ENCODE measurements at regions not wholly inside any gene's neighbourhood (a gene's known extent, or its start where the extent isn't known, plus 50 kb on each side); places are given as distances from the start of the nearest gene placed in this dataset.

DNA sequence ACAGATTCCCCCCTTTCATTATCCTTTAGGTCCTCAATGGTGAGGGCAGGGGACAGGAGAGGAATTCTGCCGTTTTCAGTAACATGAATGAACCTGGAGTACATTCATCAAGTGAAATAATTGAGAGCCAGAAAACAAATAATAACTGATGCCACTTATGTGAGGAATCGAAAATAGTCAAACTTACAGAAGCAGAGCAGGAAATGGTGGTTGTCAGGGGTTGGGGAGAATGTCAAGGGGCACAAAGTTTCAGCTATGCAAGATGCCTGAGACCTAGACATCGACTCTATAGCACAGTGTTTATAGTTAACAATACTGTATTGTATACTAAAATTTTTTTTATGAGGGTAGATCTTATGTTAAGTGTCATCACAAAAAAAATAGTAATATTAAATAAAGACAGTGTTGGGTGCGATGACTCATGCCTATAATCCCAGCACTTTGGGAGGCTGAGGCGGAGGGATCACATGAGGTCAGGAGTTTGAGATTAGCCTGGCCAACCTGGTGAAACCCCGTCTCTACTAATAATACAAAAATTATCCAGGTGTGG is 1219.8 kb downstream of the GATA3 start:
- Histone ChIP-seq H3K27ac (ENCODE audit: low read depth in 2 of 2, low read length in 2 of 2) (no peak overlapping the region), H3K4me3 (ENCODE audit: low read length in 3 of 3) (no peak overlapping the region), H3K36me3 (ENCODE audit: control insufficient read depth in 2 of 3, insufficient read depth in 3 of 3, low read length in 3 of 3) (no peaks in the 10 kb centered on the region), H3K9me3 (ENCODE audit: control insufficient read depth in 2 of 3, insufficient read depth in 1 of 3, low read length in 3 of 3) (no peaks in the 10 kb centered on the region), H3K9ac (ENCODE audit: low read length in 3 of 3) (no peak overlapping the region), H3K4me1 (ENCODE audit: control insufficient read depth in 2 of 3, insufficient read depth in 2 of 3, low read depth in 1 of 3, low read length in 3 of 3) (no peaks in the 10 kb centered on the region), H3K27me3 (ENCODE audit: control insufficient read depth, insufficient read depth, low read length) (no peaks in the 10 kb centered on the region)
- FAIRE-seq = no peak
- TF ChIP-seq, protein P1, sequence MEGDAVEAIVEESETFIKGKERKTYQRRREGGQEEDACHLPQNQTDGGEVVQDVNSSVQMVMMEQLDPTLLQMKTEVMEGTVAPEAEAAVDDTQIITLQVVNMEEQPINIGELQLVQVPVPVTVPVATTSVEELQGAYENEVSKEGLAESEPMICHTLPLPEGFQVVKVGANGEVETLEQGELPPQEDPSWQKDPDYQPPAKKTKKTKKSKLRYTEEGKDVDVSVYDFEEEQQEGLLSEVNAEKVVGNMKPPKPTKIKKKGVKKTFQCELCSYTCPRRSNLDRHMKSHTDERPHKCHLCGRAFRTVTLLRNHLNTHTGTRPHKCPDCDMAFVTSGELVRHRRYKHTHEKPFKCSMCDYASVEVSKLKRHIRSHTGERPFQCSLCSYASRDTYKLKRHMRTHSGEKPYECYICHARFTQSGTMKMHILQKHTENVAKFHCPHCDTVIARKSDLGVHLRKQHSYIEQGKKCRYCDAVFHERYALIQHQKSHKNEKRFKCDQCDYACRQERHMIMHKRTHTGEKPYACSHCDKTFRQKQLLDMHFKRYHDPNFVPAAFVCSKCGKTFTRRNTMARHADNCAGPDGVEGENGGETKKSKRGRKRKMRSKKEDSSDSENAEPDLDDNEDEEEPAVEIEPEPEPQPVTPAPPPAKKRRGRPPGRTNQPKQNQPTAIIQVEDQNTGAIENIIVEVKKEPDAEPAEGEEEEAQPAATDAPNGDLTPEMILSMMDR (IDR thresholded peaks at IDR 0.05; ENCODE audit: borderline replicate concordance, extremely low read depth, insufficient read depth) = no peak
- no peak for DNase-seq
- intact Hi-C loops (cut with DNase I) = no loop called here

DNA sequence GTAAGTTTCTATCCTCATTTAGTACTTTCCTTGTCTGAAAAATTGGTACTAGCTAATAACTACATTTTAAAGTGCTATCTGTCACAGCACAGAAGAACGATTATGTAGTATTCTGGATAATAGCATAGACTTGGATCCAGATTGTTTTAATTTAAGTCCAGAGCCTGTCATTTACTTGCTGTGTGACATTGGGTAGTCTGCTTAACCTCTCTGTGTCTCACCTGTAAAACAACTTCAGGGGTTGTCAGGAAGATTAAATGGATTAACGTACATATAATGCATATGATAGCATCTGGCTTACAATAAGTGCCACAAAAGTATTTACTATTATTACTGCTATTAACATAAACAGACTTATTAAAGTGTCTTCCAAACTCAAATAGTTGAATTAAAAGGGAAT is 1221.4 kb downstream of the GATA3 start:
- no peak for DNase-seq
- Histone ChIP-seq H3K27me3 (ENCODE audit: control insufficient read depth, insufficient read depth, low read length) (no peaks in the 10 kb centered on the region), H3K9me3 (ENCODE audit: control insufficient read depth in 2 of 3, insufficient read depth in 1 of 3, low read length in 3 of 3) (no peaks in the 10 kb centered on the region), H3K27ac (ENCODE audit: low read depth in 2 of 2, low read length in 2 of 2) (no peak overlapping the region), H3K36me3 (ENCODE audit: control insufficient read depth in 2 of 3, insufficient read depth in 3 of 3, low read length in 3 of 3) (no peaks in the 10 kb centered on the region), H3K9ac (ENCODE audit: low read length in 3 of 3) (no peak overlapping the region), H3K4me1 (ENCODE audit: control insufficient read depth in 2 of 3, insufficient read depth in 2 of 3, low read depth in 1 of 3, low read length in 3 of 3) (no peaks in the 10 kb centered on the region), H3K4me3 (ENCODE audit: low read length in 3 of 3) (no peak overlapping the region)
- no peak for FAIRE-seq
- intact Hi-C loops (cut with DNase I) = no loop called here
- TF ChIP-seq, protein P1 (IDR thresholded peaks at IDR 0.05; ENCODE audit: borderline replicate concordance, extremely low read depth, insufficient read depth) = no peak

DNA sequence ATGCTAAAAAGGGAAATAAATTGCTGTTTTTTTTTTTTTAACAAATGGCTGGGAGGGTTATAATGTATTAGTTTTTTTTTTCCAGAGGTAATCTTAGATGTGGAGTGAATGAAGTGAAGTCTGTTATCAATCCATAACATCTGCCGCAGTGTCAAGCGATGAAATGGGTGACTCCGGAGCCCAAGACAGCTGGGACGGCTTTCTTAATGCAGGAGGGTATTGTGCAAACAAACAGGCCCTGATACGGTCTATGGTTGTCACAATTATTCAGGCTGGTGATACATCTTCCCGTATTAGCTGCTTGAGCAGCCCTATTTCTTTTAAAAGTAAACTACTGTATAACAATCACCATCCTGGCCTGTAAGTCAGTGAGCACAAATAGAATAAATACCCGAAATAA is 1231.2 kb downstream of the GATA3 start:
- TF ChIP-seq, protein P1 (IDR thresholded peaks at IDR 0.05; ENCODE audit: borderline replicate concordance, extremely low read depth, insufficient read depth) = no peak
- H3K9ac ChIP-seq (ENCODE audit: low read length in 3 of 3) = no peak overlapping the region
- FAIRE-seq = no peak
- no peaks in the 10 kb centered on the region for H3K4me1 ChIP-seq (ENCODE audit: control insufficient read depth in 2 of 3, insufficient read depth in 2 of 3, low read depth in 1 of 3, low read length in 3 of 3)
- no peak overlapping the region for H3K4me3 ChIP-seq (ENCODE audit: low read length in 3 of 3)
- H3K27ac ChIP-seq (ENCODE audit: low read depth in 2 of 2, low read length in 2 of 2) = no peak overlapping the region
- DNase-seq = no peak
- intact Hi-C loops (cut with DNase I) = no loop called here
- H3K9me3 ChIP-seq (ENCODE audit: control insufficient read depth in 2 of 3, insufficient read depth in 1 of 3, low read length in 3 of 3) = no peaks in the 10 kb centered on the region
- H3K36me3 ChIP-seq (ENCODE audit: control insufficient read depth in 2 of 3, insufficient read depth in 3 of 3, low read length in 3 of 3) = no peaks in the 10 kb centered on the region
- H3K27me3 ChIP-seq (ENCODE audit: control insufficient read depth, insufficient read depth, low read length) = no peaks in the 10 kb centered on the region

DNA sequence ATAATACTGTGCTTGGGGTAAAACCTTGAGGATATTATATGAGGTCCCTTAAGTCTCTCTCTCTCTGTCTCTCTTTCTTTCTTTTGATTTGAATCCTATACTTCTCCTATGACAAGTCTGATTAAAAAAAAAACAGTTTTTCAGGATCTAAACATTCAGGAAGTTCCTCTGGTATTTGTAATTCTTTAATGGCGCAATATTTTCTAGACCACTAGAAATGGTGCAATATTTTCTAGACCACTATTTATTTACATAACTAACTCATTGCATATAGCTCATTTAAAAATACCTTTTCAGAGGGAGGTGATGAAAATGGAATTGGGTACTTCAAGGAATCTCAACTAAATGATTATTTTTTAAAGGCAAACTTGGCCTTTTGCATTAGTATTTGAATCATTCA is 1235.3 kb downstream of the GATA3 start:
- Histone ChIP-seq H3K27ac (ENCODE audit: low read depth in 2 of 2, low read length in 2 of 2) (no peak overlapping the region), H3K4me1 (ENCODE audit: control insufficient read depth in 2 of 3, insufficient read depth in 2 of 3, low read depth in 1 of 3, low read length in 3 of 3) (no peaks in the 10 kb centered on the region), H3K9me3 (ENCODE audit: control insufficient read depth in 2 of 3, insufficient read depth in 1 of 3, low read length in 3 of 3) (no peaks in the 10 kb centered on the region), H3K36me3 (ENCODE audit: control insufficient read depth in 2 of 3, insufficient read depth in 3 of 3, low read length in 3 of 3) (no peaks in the 10 kb centered on the region), H3K9ac (ENCODE audit: low read length in 3 of 3) (no peak overlapping the region), H3K4me3 (ENCODE audit: low read length in 3 of 3) (no peak overlapping the region), H3K27me3 (ENCODE audit: control insufficient read depth, insufficient read depth, low read length) (no peaks in the 10 kb centered on the region)
- TF ChIP-seq, protein P1 (IDR thresholded peaks at IDR 0.05; ENCODE audit: borderline replicate concordance, extremely low read depth, insufficient read depth) = no peak
- no peak for DNase-seq
- no peak for FAIRE-seq
- intact Hi-C loops (cut with DNase I) = no loop called here

Data from kidney (tissue), 13 donors.